ENCODE measurements at regions not wholly inside any gene's neighbourhood (a gene's known extent, or its start where the extent isn't known, plus 50 kb on each side); places are given as distances from the start of the nearest gene placed in this dataset.

- ATAC-seq = no peak
- CTCF ChIA-PET = interaction anchor here (1.0 to 1.8 kb wide), 2 partner anchors 12 to 189 kb away, joined by 4 to 6 read pairs; no protein-coding TSS in a partner anchor
- POLR2A ChIA-PET = no interaction called here
- no peaks in the 10 kb centered on the region; the same call in 1 of the 2 replicates for H3K4me1 Mint-ChIP-seq
- H3K27me3 Mint-ChIP-seq (ENCODE audit: low read depth) = no peaks in the 10 kb centered on the region
- no peak for TF ChIP-seq RELA (CRISPR knock-in tag; IDR thresholded peaks at IDR 0.05; ENCODE audit: borderline replicate concordance)
- no peak for TF ChIP-seq KAT7 (CRISPR knock-in tag; IDR thresholded peaks at IDR 0.05; ENCODE audit: borderline replicate concordance)
- no peak for TF ChIP-seq ZMAT4 (CRISPR knock-in tag; IDR thresholded peaks at IDR 0.05)
- no peak for TF ChIP-seq AFF4 (CRISPR knock-in tag; IDR thresholded peaks at IDR 0.05; ENCODE audit: borderline replicate concordance)
- H3K27ac Mint-ChIP-seq = no peak overlapping the region
- no peak for DNase-seq (ENCODE audit: low spot score)
- H3K36me3 Mint-ChIP-seq = no peaks in the 10 kb centered on the region
- no peak overlapping the region for H3K4me3 Mint-ChIP-seq
- peaks cover 4% of the 10 kb centered on the region; the same call in 1 of the 2 replicates for H3K9me3 Mint-ChIP-seq
Observed at GRCh38 chr16:82452004-82452756, 174.6 kb upstream of the CDH13 start.

- no peaks in the 10 kb centered on the region for H3K36me3 Mint-ChIP-seq
- TF ChIP-seq AFF4 (CRISPR knock-in tag; IDR thresholded peaks at IDR 0.05; ENCODE audit: borderline replicate concordance) (no peak), MLX (CRISPR knock-in tag; IDR thresholded peaks at IDR 0.05) (no peak), ZNF263 (CRISPR knock-in tag; IDR thresholded peaks at IDR 0.05; ENCODE audit: low read depth) (no peak), ATF6 (CRISPR knock-in tag; IDR thresholded peaks at IDR 0.05) (no peak), NFATC4 (CRISPR knock-in tag; IDR thresholded peaks at IDR 0.05) (no peak), TCF7 (CRISPR knock-in tag; IDR thresholded peaks at IDR 0.05; ENCODE audit: low read depth) (no peak), ZNF425 (CRISPR knock-in tag; conservative IDR thresholded peaks at IDR 0.05) (no peak), IRF1 (CRISPR knock-in tag; IDR thresholded peaks at IDR 0.05) (no peak)
- POLR2A ChIA-PET = no interaction called here
Observed at GRCh38 chr16:82451449-82451848, 175.3 kb upstream of the CDH13 start.

More at GRCh38 chr16:82451449-82451848, 175.3 kb upstream of the CDH13 start:
- H3K4me3 Mint-ChIP-seq = no peak overlapping the region
- H3K9me3 Mint-ChIP-seq = peaks cover 4% of the 10 kb centered on the region; the same call in 1 of the 2 replicates
- no peaks in the 10 kb centered on the region for H3K27me3 Mint-ChIP-seq (ENCODE audit: low read depth)
- CTCF ChIA-PET = interaction anchor here (1.8 to 2.3 kb wide), 2 partner anchors 12 to 188 kb away, joined by 6 to 8 read pairs; no protein-coding TSS in a partner anchor
- no peak overlapping the region for H3K27ac Mint-ChIP-seq
- no peak for DNase-seq (ENCODE audit: low spot score)
- no peaks in the 10 kb centered on the region; the same call in 1 of the 2 replicates for H3K4me1 Mint-ChIP-seq
- ATAC-seq = no peak
